Neural progenitor cell (in vitro differentiated cells): ENCODE measurements at regions not wholly inside any gene's neighbourhood (a gene's known extent, or its start where the extent isn't known, plus 50 kb on each side); places are given as distances from the start of the nearest gene placed in this dataset.

ENCODE experiments used
- DNase-seq: peaks from one replicate; pipeline ENCODE4 v3.0.0-alpha.2; 2016; ENCODE audit warnings: low spot score
- H2AFZ ChIP-seq: fragments of 200-600 bp; sonication (generic); replicated peaks from 2 replicates; pipeline ENCODE4 v1.6.1; 2016; ENCODE audit warnings: antibody characterized with exemption
- H3F3A ChIP-seq: fragments of 200-600 bp; sonication (generic); 2 replicates; pipeline ENCODE4 v1.6.1; 2016; ENCODE audit warnings: antibody characterized with exemption, low read depth
- H3K27ac ChIP-seq: fragments of 200-600 bp; sonication (generic); 2 replicates; pipeline ENCODE4 v1.5.1; 2016; ENCODE audit warnings: mild to moderate bottlenecking
- H3K27me3 ChIP-seq: fragments of 200-600 bp; sonication (generic); 2 replicates; pipeline ENCODE4 v1.6.1; 2016; ENCODE audit warnings: mild to moderate bottlenecking, moderate library complexity
- H3K36me3 ChIP-seq: fragments of 200-600 bp; sonication (generic); 2 replicates; pipeline ENCODE4 v1.5.1; 2016
- H3K4me1 ChIP-seq: fragments of 200-600 bp; sonication (generic); 2 replicates; pipeline ENCODE4 v1.6.1; 2016; ENCODE audit warnings: mixed run types
- H3K4me2 ChIP-seq: fragments of 200-600 bp; sonication (generic); 2 replicates; pipeline ENCODE4 v1.6.1; 2016
- H3K4me3 ChIP-seq: fragments of 200-600 bp; sonication (generic); 2 replicates; pipeline ENCODE4 v1.5.1; 2016
- H3K79me2 ChIP-seq: fragments of 200-600 bp; sonication (generic); 2 replicates; pipeline ENCODE4 v1.6.1; 2016; ENCODE audit warnings: low read depth
- H3K9ac ChIP-seq: fragments of 200-600 bp; sonication (generic); 2 replicates; pipeline ENCODE4 v1.6.1; 2016
- H3K9me3 ChIP-seq: fragments of 200-600 bp; sonication (generic); 2 replicates; pipeline ENCODE4 v1.5.1; 2016; ENCODE audit warnings: low read depth
- H4K20me1 ChIP-seq: fragments of 200-600 bp; sonication (generic); 2 replicates; pipeline ENCODE4 v1.6.1; 2016; ENCODE audit warnings: low read depth
- H3K27ac Mint-ChIP-seq: 3 replicates; pipeline ENCODE4 v1.8.0; 2021; ENCODE audit warnings: mixed read lengths
- H3K27me3 Mint-ChIP-seq: 2 replicates; pipeline ENCODE4 v1.8.0; 2022; ENCODE audit warnings: low read depth, mild to moderate bottlenecking, inconsistent platforms, moderate library complexity, mixed read lengths; ENCODE audit not compliant: insufficient read depth
- H3K36me3 Mint-ChIP-seq: 3 replicates; pipeline ENCODE4 v1.8.0; 2021; ENCODE audit warnings: mixed read lengths
- H3K4me1 Mint-ChIP-seq: 3 replicates; pipeline ENCODE4 v1.8.0; 2021; ENCODE audit warnings: mixed read lengths
- H3K4me3 Mint-ChIP-seq: 3 replicates; pipeline ENCODE4 v1.8.0; 2021; ENCODE audit warnings: mild to moderate bottlenecking, moderate library complexity, mixed read lengths
- H3K9me3 Mint-ChIP-seq: 3 replicates; pipeline ENCODE4 v1.8.0; 2020; ENCODE audit warnings: mixed read lengths
- CTCF ChIP-seq: fragments of 200-600 bp; sonication (generic); IDR thresholded peaks from 2 replicates; pipeline ENCODE4 v1.5.1; 2017; ENCODE audit warnings: antibody characterized with exemption, mild to moderate bottlenecking
- EZH2 ChIP-seq: fragments of 200-600 bp; sonication (generic); IDR thresholded peaks from 2 replicates; pipeline ENCODE4 v1.6.1; 2017; ENCODE audit warnings: antibody characterized with exemption, mild to moderate bottlenecking, moderate library complexity
- EZH2phosphoT487 ChIP-seq: fragments of 200-600 bp; sonication (generic); IDR thresholded peaks from 2 replicates; pipeline ENCODE4 v1.6.1; 2017; ENCODE audit warnings: antibody characterized with exemption

- H3K9ac ChIP-seq = no peak overlapping the region
- Mint-ChIP-seq H3K4me1 (peaks cover 49% of the 10 kb centered on the region), H3K9me3 (peaks cover 9% of the 10 kb centered on the region), H3K27me3 (peaks cover 8% of the 10 kb centered on the region), H3K4me3 (no peak overlapping the region), H3K36me3 (no peaks in the 10 kb centered on the region), H3K27ac (no peak overlapping the region)
- no peak overlapping the region for H3K27ac ChIP-seq
- TF ChIP-seq EZH2 = no peak
- no peak for TF ChIP-seq CTCF
- TF ChIP-seq EZH2phosphoT487 = no peak
- no peak overlapping the region for H3K4me2 ChIP-seq
- H3F3A ChIP-seq = peaks cover 14% of the 10 kb centered on the region
- no peaks in the 10 kb centered on the region for H3K36me3 ChIP-seq
- H4K20me1 ChIP-seq = no peaks in the 10 kb centered on the region
- H3K4me3 ChIP-seq = no peak overlapping the region
- peaks cover 18% of the 10 kb centered on the region for H3K4me1 ChIP-seq
- H3K79me2 ChIP-seq = no peaks in the 10 kb centered on the region
- no peaks in the 10 kb centered on the region for H3K27me3 ChIP-seq
- no peaks in the 10 kb centered on the region for H3K9me3 ChIP-seq
- no peak overlapping the region for H2AFZ ChIP-seq
- no peak for DNase-seq
Measured at GRCh38 chr13:59463023-59463422, 700.7 kb downstream of the DIAPH3 start.

DNA sequence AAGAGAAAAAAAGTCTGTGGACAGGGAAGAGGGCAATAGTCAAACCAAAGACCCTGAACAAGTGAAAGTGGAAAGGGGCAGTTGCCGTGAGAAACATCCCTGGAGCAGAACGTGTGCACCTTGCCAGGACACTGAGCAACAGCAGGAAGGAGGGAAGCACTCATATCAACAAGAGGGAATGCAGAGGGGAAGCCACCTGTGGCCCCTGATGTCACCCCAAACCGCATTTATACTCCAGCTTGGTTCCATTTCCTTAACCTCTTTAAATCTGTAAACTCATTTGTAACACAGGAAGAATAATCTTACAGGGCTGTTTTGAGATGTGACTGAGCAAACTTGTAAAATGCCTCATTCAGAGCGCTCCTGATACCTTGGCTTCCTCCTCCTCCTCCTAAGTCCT, 698.8 kb downstream of the DIAPH3 start:
- Histone ChIP-seq H3K27ac (no peak overlapping the region), H2AFZ (no peak overlapping the region), H3K4me2 (no peak overlapping the region), H3K4me1 (peaks cover 7% of the 10 kb centered on the region), H3K36me3 (no peaks in the 10 kb centered on the region), H3F3A (no peaks in the 10 kb centered on the region), H3K27me3 (no peaks in the 10 kb centered on the region), H3K4me3 (no peak overlapping the region), H3K9ac (no peak overlapping the region), H3K79me2 (no peaks in the 10 kb centered on the region), H3K9me3 (peaks cover 6% of the 10 kb centered on the region), H4K20me1 (no peaks in the 10 kb centered on the region)
- no peak overlapping the region for H3K4me3 Mint-ChIP-seq
- H3K27me3 Mint-ChIP-seq = peaks cover 4% of the 10 kb centered on the region
- TF ChIP-seq CTCF (no peak), EZH2 (no peak), EZH2phosphoT487 (no peak)
- DNase-seq = no peak
- no peaks in the 10 kb centered on the region for H3K36me3 Mint-ChIP-seq
- peaks cover 33% of the 10 kb centered on the region for H3K4me1 Mint-ChIP-seq
- H3K27ac Mint-ChIP-seq = no peak overlapping the region
- peaks cover 11% of the 10 kb centered on the region for H3K9me3 Mint-ChIP-seq

DNA sequence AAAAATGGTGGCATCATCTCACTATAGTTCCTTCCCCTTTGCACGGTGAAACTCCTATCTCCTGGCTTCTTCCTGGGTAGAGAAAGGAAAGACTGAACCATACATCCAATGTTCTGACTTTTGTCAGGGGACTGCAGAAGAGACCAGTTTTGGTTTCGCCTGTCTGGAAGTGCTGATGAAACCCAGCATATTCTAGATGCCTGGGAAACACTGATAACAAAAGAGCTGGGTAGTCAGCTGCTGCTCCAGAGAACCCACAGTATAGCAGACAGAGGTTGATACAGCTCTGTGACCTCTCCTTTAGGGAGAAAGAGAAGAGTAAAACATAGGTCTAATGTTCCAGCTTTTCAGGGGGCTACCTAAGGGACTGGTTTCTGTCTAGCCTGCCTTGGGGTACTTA, 695.3 kb downstream of the DIAPH3 start:
- Mint-ChIP-seq H3K9me3 (peaks cover 9% of the 10 kb centered on the region), H3K4me3 (no peak overlapping the region), H3K27ac (no peak overlapping the region), H3K36me3 (no peaks in the 10 kb centered on the region), H3K27me3 (peaks cover 4% of the 10 kb centered on the region), H3K4me1 (peaks cover 27% of the 10 kb centered on the region)
- no peak overlapping the region for H3K4me3 ChIP-seq
- H3K36me3 ChIP-seq = no peaks in the 10 kb centered on the region
- no peak for DNase-seq
- H4K20me1 ChIP-seq = no peaks in the 10 kb centered on the region
- no peak overlapping the region for H2AFZ ChIP-seq
- no peak overlapping the region for H3K9ac ChIP-seq
- H3K9me3 ChIP-seq = peaks cover 7% of the 10 kb centered on the region
- H3K4me2 ChIP-seq = no peak overlapping the region
- TF ChIP-seq EZH2phosphoT487 (no peak), EZH2 (no peak), CTCF (no peak)
- no peak overlapping the region for H3K27ac ChIP-seq
- no peaks in the 10 kb centered on the region for H3K27me3 ChIP-seq
- H3K4me1 ChIP-seq = peaks cover 7% of the 10 kb centered on the region
- no peaks in the 10 kb centered on the region for H3F3A ChIP-seq
- no peaks in the 10 kb centered on the region for H3K79me2 ChIP-seq

- Histone ChIP-seq H3K9me3 (peaks cover 7% of the 10 kb centered on the region), H3K4me2 (no peak overlapping the region), H2AFZ (no peak overlapping the region), H3K4me3 (no peak overlapping the region), H3K4me1 (peaks cover under 1% of the 10 kb centered on the region), H3K27ac (no peak overlapping the region), H3F3A (no peaks in the 10 kb centered on the region), H3K36me3 (no peaks in the 10 kb centered on the region), H3K9ac (no peak overlapping the region), H4K20me1 (no peaks in the 10 kb centered on the region), H3K79me2 (no peaks in the 10 kb centered on the region), H3K27me3 (peaks cover 4% of the 10 kb centered on the region)
- DNase-seq = no peak
- no peak for TF ChIP-seq EZH2phosphoT487
- no peak for TF ChIP-seq EZH2
- TF ChIP-seq CTCF = no peak
- Mint-ChIP-seq H3K9me3 (peaks cover 6% of the 10 kb centered on the region), H3K36me3 (no peaks in the 10 kb centered on the region), H3K27me3 (peaks cover 2% of the 10 kb centered on the region), H3K4me1 (peaks cover 3% of the 10 kb centered on the region), H3K4me3 (no peak overlapping the region), H3K27ac (no peak overlapping the region)
Measured at GRCh38 chr13:59471106-59471505, 692.6 kb downstream of the DIAPH3 start.
